HG03280 (cell line): ENCODE measurements at regions not wholly inside any gene's neighbourhood (a gene's known extent, or its start where the extent isn't known, plus 50 kb on each side); places are given as distances from the start of the nearest gene placed in this dataset.
"Not testable (repeated sequence)": the region's sequence is repeated elsewhere in the genome, so short reads cannot be mapped to it uniquely, and the experiment has no call there.

Experiments
- ATAC-seq: cut with Tn5 transposase; IDR thresholded peaks from one replicate; pipeline ENCODE4 v1.9.1; 2021; ENCODE audit warnings: mild to moderate bottlenecking, moderate library complexity; ENCODE audit not compliant: unreplicated experiment

- ATAC-seq: no peak
These were observed 324.2 kb downstream of the AEBP2 start for GRCh38 chr12:19763488-19763887.

- ATAC-seq: no peak
These were observed 325.1 kb downstream of the AEBP2 start for GRCh38 chr12:19764408-19764807.

- no peak for ATAC-seq
These were observed 332.6 kb downstream of the AEBP2 start for GRCh38 chr12:19771858-19772257.

GRCh38 chr12:19772776-19773175 is 333.5 kb downstream of the AEBP2 start:
- ATAC-seq: no peak

- no peak for ATAC-seq
These were observed 335.9 kb downstream of the AEBP2 start for GRCh38 chr12:19775241-19775640.

- not testable (repeated sequence) for ATAC-seq
These were observed 336.7 kb downstream of the AEBP2 start for GRCh38 chr12:19775976-19776375.

- ATAC-seq: no peak
These were observed 338.9 kb downstream of the AEBP2 start for GRCh38 chr12:19778172-19778571.

- no peak for ATAC-seq
These were observed 339.5 kb downstream of the AEBP2 start for GRCh38 chr12:19778797-19779196.

- ATAC-seq: no peak
These were observed 340.2 kb downstream of the AEBP2 start for GRCh38 chr12:19779395-19780056.

GRCh38 chr12:19780460-19780859 is 341.2 kb downstream of the AEBP2 start:
- no peak for ATAC-seq

- no peak for ATAC-seq
These were observed 344.5 kb downstream of the AEBP2 start for GRCh38 chr12:19783547-19784444.

- no peak for ATAC-seq
These were observed 352.7 kb downstream of the AEBP2 start for GRCh38 chr12:19792028-19792427.

GRCh38 chr12:19794116-19794515 is 354.8 kb downstream of the AEBP2 start:
- no peak for ATAC-seq

- ATAC-seq: no peak
These were observed 359.9 kb downstream of the AEBP2 start for GRCh38 chr12:19799216-19799615.

GRCh38 chr12:19799895-19800602 is 360.8 kb downstream of the AEBP2 start:
- ATAC-seq: no peak

- ATAC-seq: no peak
These were observed 361.6 kb downstream of the AEBP2 start for GRCh38 chr12:19800884-19801283.

GRCh38 chr12:19801941-19802340 is 362.6 kb downstream of the AEBP2 start:
- no peak for ATAC-seq

GRCh38 chr12:19802915-19803314 is 363.6 kb downstream of the AEBP2 start:
- no peak for ATAC-seq

GRCh38 chr12:19804737-19805136 is 365.4 kb downstream of the AEBP2 start:
- ATAC-seq: no peak

- no peak for ATAC-seq
These were observed 369.1 kb downstream of the AEBP2 start for GRCh38 chr12:19808371-19808770.

- ATAC-seq: no peak
These were observed 370.9 kb downstream of the AEBP2 start for GRCh38 chr12:19810213-19810612.

- no peak for ATAC-seq
These were observed 372.6 kb downstream of the AEBP2 start for GRCh38 chr12:19811922-19812321.
